AG09309 (cell line): ENCODE measurements at regions not wholly inside any gene's neighbourhood (a gene's known extent, or its start where the extent isn't known, plus 50 kb on each side); places are given as distances from the start of the nearest gene placed in this dataset.

Experiments used
- DNase-seq: peaks from one replicate; pipeline ENCODE4 v3.0.0-alpha.2; 2010; ENCODE audit warnings: low read depth
- H3K4me3 ChIP-seq: 2 replicates; pipeline ENCODE4 v1.5.1; 2011; ENCODE audit warnings: mild to moderate bottlenecking, low read depth, low read length, moderate library complexity; ENCODE audit not compliant: control insufficient read depth
- TF ChIP-seq, protein P1 (sequence below): IDR thresholded peaks from 2 replicates; pipeline ENCODE4 v1.5.1; 2011; ENCODE audit warnings: mild to moderate bottlenecking, low read depth, low read length, inconsistent platforms; ENCODE audit not compliant: insufficient read depth, control insufficient read depth; ENCODE audit errors: missing control alignments

DNA sequence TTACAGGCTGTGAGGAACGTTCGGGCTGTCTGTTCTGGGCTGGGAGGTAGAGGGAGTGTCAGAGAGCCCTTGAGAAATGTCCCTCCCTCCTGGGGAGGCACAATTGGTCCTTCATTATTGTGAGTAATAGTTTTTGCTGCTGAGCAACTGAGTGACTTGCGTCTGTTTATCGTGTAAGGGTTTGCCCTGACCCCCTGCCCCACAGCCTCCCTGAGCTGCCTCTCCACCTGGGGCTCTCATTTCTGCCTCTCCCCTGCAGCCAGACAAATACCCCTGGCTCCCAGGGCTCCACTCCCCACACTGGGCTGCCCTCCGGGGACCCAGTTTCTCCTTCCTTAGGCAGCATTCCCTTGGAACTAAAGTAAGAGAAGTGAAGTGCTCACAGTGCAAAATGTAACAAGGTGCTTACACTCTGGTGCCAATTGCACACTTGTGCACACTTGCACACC lies 174.9 kb upstream of the MVB12B start:
- H3K4me3 ChIP-seq, result no peak overlapping the region
- TF ChIP-seq, protein P1, sequence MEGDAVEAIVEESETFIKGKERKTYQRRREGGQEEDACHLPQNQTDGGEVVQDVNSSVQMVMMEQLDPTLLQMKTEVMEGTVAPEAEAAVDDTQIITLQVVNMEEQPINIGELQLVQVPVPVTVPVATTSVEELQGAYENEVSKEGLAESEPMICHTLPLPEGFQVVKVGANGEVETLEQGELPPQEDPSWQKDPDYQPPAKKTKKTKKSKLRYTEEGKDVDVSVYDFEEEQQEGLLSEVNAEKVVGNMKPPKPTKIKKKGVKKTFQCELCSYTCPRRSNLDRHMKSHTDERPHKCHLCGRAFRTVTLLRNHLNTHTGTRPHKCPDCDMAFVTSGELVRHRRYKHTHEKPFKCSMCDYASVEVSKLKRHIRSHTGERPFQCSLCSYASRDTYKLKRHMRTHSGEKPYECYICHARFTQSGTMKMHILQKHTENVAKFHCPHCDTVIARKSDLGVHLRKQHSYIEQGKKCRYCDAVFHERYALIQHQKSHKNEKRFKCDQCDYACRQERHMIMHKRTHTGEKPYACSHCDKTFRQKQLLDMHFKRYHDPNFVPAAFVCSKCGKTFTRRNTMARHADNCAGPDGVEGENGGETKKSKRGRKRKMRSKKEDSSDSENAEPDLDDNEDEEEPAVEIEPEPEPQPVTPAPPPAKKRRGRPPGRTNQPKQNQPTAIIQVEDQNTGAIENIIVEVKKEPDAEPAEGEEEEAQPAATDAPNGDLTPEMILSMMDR, result no peak
- DNase-seq, result no peak

DNA sequence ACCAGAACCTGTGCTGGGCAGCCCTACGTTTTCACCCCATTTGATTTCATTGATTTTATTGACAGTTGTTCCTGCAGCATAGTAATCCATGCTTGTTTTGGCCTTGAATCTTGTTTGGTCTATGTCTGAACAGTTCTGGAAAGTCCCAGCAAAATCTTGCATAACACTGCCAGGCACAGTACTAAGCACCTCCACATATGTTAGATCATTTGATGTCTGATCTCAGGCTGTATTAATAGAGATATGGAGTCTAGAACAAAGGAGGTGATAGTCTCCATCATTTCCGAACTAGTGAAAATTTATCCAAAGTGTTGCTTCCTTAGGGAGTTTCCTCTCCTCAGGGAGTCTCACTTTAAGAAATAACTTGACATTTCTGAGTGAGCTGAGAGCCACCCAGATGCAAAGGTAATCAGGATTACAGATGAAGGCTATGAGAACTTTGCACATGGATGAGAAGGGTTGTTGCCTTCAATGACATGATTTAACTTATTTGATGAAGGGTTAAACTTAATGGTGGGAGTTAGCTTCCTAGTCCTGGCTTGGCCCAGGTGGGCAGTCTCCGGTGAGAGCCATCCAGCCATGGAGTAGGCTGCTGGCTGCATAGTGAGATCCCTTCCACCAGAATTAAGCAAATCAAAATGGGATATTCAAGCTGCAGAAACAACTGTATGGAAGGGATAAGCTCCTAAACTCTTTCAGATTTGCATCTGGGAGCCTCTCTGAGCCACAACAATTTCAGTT lies 173.8 kb upstream of the MVB12B start:
- H3K4me3 ChIP-seq, result no peak overlapping the region
- TF ChIP-seq, protein P1, result no peak
- no peak for DNase-seq

DNA sequence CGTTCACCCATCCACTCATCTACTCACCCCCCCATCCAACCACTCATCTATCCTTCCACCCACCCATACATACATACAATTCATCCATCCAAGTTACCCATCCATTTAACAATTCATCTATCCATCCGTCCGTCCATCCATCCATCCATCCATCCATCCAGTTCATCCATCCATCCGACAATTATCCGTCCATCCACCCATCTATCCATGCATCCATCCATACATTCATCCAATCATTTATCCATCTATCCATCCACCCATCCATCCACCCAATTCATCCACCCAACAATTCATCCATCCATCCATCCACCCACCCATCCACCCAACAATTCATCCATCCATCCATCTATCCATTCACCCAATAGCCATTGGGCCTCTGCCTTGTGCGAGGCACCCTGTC lies 173.2 kb upstream of the MVB12B start:
- TF ChIP-seq, protein P1, result no peak
- no peak overlapping the region for H3K4me3 ChIP-seq

DNA sequence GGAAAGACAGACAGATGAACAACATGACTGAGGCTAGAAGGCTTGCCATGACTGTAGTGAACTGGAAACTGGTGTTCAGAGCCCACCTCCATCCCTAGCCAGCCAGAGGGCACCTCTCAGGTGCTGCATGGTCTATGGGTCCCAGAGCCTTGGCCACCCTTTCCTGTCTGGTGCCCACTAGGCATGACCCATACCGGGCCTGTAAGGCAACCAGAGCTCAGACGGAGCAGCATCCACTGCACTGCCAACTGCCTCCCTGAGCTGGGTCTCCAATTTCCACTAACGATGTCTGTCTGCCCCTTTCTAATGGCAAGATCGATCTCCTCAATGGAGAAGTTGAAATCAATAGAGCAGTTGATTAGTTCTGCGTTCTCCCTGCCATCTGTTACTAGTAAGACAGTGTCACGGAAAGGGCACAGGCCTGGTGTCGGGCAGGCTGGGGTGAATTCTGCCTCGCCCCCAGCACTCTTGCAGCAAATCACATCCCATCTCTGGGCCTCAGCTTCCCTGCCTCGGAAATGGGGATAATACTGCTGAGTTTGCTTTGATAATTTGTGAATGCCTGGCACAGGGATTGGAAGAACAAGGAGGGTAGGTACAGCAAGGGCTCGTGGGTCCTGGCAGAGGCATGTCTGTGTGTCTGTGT lies 172.3 kb upstream of the MVB12B start:
- no peak overlapping the region for H3K4me3 ChIP-seq
- DNase-seq, result no peak
- TF ChIP-seq, protein P1, result no peak

More for the DNA sequence above, 173.2 kb upstream of the MVB12B start:
- DNase-seq, result no peak

DNA sequence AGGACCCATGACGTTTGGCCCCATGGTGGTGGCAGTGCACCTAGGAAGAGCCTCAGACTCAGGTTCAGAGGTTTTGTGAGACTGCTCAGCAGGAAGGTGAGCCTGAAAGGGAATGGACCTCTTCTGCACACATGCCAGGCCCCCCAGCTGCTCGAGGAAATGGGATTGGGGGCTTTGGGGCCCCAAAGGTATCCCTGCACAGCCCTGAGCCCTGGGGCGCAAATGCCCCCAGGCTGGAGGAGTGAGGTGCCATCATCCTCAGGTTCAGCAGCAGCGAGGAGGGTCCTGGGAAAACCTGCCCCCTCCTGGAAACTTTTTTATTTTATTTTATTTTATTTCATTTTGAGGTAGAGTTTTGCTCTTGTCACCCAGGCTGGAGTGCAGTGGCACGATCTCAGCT lies 171.8 kb upstream of the MVB12B start:
- no peak for DNase-seq
- H3K4me3 ChIP-seq, result no peak overlapping the region
- TF ChIP-seq, protein P1, result no peak

DNA sequence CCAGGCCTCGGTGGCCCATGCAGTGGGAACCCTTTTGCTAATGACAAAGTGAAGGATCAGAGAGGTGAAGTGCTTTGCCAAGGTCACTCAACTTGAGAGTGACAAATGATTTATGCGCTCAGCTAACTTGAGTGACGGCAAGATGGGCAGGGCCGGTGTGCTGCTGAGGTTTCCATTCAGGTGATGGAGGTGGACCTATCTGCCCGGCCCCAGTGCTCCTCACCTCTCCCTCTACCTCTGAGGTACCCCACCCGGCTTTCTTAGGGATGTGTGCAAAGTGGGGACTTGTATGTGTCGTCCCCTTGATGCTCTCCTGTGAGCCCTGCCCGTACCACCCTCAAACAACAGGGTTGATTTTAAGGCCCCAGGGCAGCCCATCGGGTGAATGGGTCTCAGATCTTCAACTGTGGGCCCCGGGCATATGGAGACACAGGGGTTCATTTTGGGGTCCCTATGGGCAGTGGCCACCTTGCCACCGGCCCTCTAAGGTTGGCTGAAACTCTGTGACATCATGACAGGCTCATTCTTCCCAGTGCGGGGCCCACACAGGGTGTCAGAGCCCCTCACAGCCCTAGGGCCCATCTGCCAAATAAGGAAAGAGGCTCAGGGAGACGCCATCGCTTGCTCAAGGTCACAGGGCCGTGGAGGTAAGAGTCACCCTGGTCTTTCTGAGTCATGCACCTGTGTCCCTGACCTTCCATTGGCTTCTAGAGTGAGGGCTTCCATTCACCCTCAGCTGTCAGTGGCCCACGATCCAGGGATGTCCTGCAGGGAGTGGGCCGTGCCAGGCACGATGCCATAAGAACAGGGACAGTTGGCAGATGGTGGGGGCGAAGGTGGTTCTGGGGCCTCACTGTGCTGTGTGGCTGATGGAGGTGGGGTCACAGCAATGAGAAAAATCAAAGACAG lies 170.6 kb upstream of the MVB12B start:
- no peak for DNase-seq
- TF ChIP-seq, protein P1, result no peak
- no peak overlapping the region for H3K4me3 ChIP-seq
